ENCODE measurements at regions not wholly inside any gene's neighbourhood (a gene's known extent, or its start where the extent isn't known, plus 50 kb on each side); places are given as distances from the start of the nearest gene placed in this dataset.

- no peaks in the 10 kb centered on the region for H3K36me3 ChIP-seq (ENCODE audit: control insufficient read depth in 2 of 4, insufficient read depth in 4 of 4, low read length in 3 of 4)
- H4K5ac ChIP-seq (ENCODE audit: insufficient read length, low read depth, low read length), result no peak overlapping the region
- POLR2A ChIA-PET (ENCODE audit: partially characterized antibody), result no interaction called here
- no peak overlapping the region for H2AK5ac ChIP-seq (ENCODE audit: low read depth, low read length)
- H3K4me3 ChIP-seq (ENCODE audit: extremely low read depth in 1 of 4, insufficient read depth in 2 of 4, low read depth in 3 of 4, low read length in 4 of 4), result no peak overlapping the region
- H3K27ac ChIP-seq (ENCODE audit: low read depth, low read length), result no peak overlapping the region
- H2BK5ac ChIP-seq (ENCODE audit: low read depth, low read length), result no peak overlapping the region
- no peak overlapping the region for H2BK12ac ChIP-seq (ENCODE audit: low read depth, low read length)
- H3K4me1 ChIP-seq (replicated peaks in 1 of 4; ENCODE audit: control insufficient read depth in 3 of 4, insufficient read depth in 4 of 4, low read length in 3 of 4), result no peaks in the 10 kb centered on the region
- no peaks in the 10 kb centered on the region for H3K79me2 ChIP-seq (ENCODE audit: control insufficient read depth in 1 of 2, insufficient read depth in 2 of 2, low read length in 2 of 2)
- FAIRE-seq (no peak), DNase-seq (ENCODE audit: low read depth in 1 of 2, low spot score in 2 of 2) (no peak)
- H3K14ac ChIP-seq (ENCODE audit: insufficient read length), result no peak overlapping the region
- H3K9me3 ChIP-seq (ENCODE audit: insufficient read depth in 2 of 2, low read depth in 1 of 2, low read length in 1 of 2), result peaks cover 18 to 30% of the 10 kb centered on the region in 2 experiments
- H3K4ac ChIP-seq (replicated peaks; ENCODE audit: insufficient read length, low read depth, low read length), result no peak overlapping the region
- H2BK15ac ChIP-seq (ENCODE audit: low read length), result no peak overlapping the region
- H4K91ac ChIP-seq (replicated peaks; ENCODE audit: insufficient read length, low read length), result no peak overlapping the region
- no peak overlapping the region for H3K9ac ChIP-seq (replicated peaks in 1 of 4; ENCODE audit: extremely low read depth in 1 of 4, low read depth in 3 of 4, low read length in 3 of 4)
- 83% methylated on average over 1 of the region's 1 CpG; no CpG with 5 or more reads in 1 of the 2 experiments for WGBS, 2 experiments (ENCODE audit: extremely low coverage in 1 of 2, insufficient coverage in 1 of 2, insufficient read length in 1 of 2, insufficient replicate concordance in 2 of 2, low coverage in 1 of 2, low lambda C conversion rate in 2 of 2, missing lambda C conversion rate in 1 of 2)
- no peak overlapping the region for H3K18ac ChIP-seq (ENCODE audit: extremely low read depth, low read length)
- no peak overlapping the region for H3K4me2 ChIP-seq (ENCODE audit: insufficient read depth in 1 of 2, low read depth in 2 of 2, low read length in 2 of 2)
- no peaks in the 10 kb centered on the region for H3K79me1 ChIP-seq (ENCODE audit: low read depth, low read length)
- H2AFZ ChIP-seq (ENCODE audit: low read length), result no peak overlapping the region
- no peaks in the 10 kb centered on the region for H3K27me3 ChIP-seq (replicated peaks in 1 of 4; ENCODE audit: control insufficient read depth in 3 of 4, extremely low read depth in 1 of 4, insufficient read depth in 3 of 4, low read length in 3 of 4)
- H4K8ac ChIP-seq (ENCODE audit: extremely low read depth, insufficient read depth, low read length), result no peak overlapping the region
- no peaks in the 10 kb centered on the region for H3K23me2 ChIP-seq (ENCODE audit: low read depth, low read length)
- H3K23ac ChIP-seq (ENCODE audit: insufficient read length), result no peak overlapping the region
- no peak overlapping the region for H2BK120ac ChIP-seq (replicated peaks; ENCODE audit: low read depth, low read length)
- H2BK20ac ChIP-seq (ENCODE audit: low read length), result no peak overlapping the region
- H4K20me1 ChIP-seq (replicated peaks in 1 of 2; ENCODE audit: control insufficient read depth in 1 of 2, insufficient read depth in 2 of 2, low read length in 2 of 2), result no peaks in the 10 kb centered on the region
- CTCF ChIA-PET (ENCODE audit: partially characterized antibody), result no interaction called here
- no peak overlapping the region for H3K56ac ChIP-seq (replicated peaks; ENCODE audit: insufficient read length, low read depth, low read length)
- no peak for TF ChIP-seq EZH2 (IDR thresholded peaks at IDR 0.05; ENCODE audit: low read depth, low read length, severe bottlenecking)
These were observed 115.5 kb upstream of the GOLGA6L6 start for GRCh38 chr15:20657084-20657483.

Data from H1 (cell line).